HCT116 (cell line): ENCODE measurements at regions not wholly inside any gene's neighbourhood (a gene's known extent, or its start where the extent isn't known, plus 50 kb on each side); places are given as distances from the start of the nearest gene placed in this dataset.

Experiments
- ATAC-seq: fragments of 200-7000 bp; cut with Tn5 transposase; 2 replicates; pipeline ENCODE4 v1.9.1; 2020; ENCODE audit warnings: mild to moderate bottlenecking, moderate library complexity
- BruUV-seq: library from RNA; stranded (reverse); fragments of 400-500 nt; replicated peaks from 2 replicates; lab custom pipeline; 2021; lab: Mats Ljungman, UMichigan
- CTCF ChIA-PET: fragments of 300-600 bp; sonication (Branson Sonifier 250); formaldehyde crosslinking; loops from one replicate; lab custom pipeline; 2021; ENCODE audit warnings: antibody characterized with exemption; lab: Charles Lee
- POLR2A ChIA-PET: fragments of 300-600, 350-600 bp; sonication (Branson Sonifier 250); formaldehyde crosslinking; loops from one replicate; lab custom pipeline; 2021; ENCODE audit warnings: antibody characterized with exemption; lab: Charles Lee
- RAD21 ChIA-PET, 2 experiments: fragments of 300-600 bp; sonication (Branson Sonifier 250); formaldehyde crosslinking; loops; one replicate each; lab custom pipeline; 2023; ENCODE audit warnings: low total read pairs in 2 of 2; ENCODE audit not compliant: uncharacterized antibody in 2 of 2, unreplicated experiment in 2 of 2, low non-redundant PET in 1 of 2; lab: Charles Lee
- DNase-seq: peaks from one replicate; pipeline ENCODE4 v3.0.0-alpha.2; 2010; ENCODE audit warnings: low read depth, low spot score
- H2AFZ ChIP-seq: fragments of 200-600 bp; shearing (Covaris generic), sonication (generic); 2 replicates; pipeline ENCODE4 v1.6.1; 2017; ENCODE audit warnings: low read depth, mixed run types, mixed read lengths, antibody characterized with exemption, low read length; ENCODE audit not compliant: poor library complexity, severe bottlenecking
- H3K27ac ChIP-seq: 2 replicates; pipeline ENCODE4 v1.5.1; 2012; ENCODE audit warnings: low read depth, low read length
- H3K27me3 ChIP-seq: fragments of 200-600 bp; sonication (generic); 2 replicates; pipeline ENCODE4 v1.6.1; 2016; ENCODE audit warnings: mixed run types, low read length, mixed read lengths; ENCODE audit not compliant: insufficient read depth
- H3K36me3 ChIP-seq, 2 experiments: fragments of 200-500 bp in 1 of 2; fragments of 200-600 bp in 1 of 2; sonication (Bioruptor generic) in 1 of 2; sonication (generic) in 1 of 2; 2 replicates each; pipeline versions ENCODE4 v1.5.1 to v1.6.1; 2014 to 2016; ENCODE audit warnings: low read length in 2 of 2, inconsistent platforms in 1 of 2, mixed read lengths in 1 of 2, mixed run types in 1 of 2; ENCODE audit not compliant: insufficient read depth in 2 of 2, control insufficient read depth in 1 of 2
- H3K4me1 ChIP-seq, 2 experiments: fragments of 200-600 bp in 1 of 2; sonication (generic) in 1 of 2; 2 replicates each; pipeline versions ENCODE4 v1.5.1 to v1.6.1; 2012 to 2017; ENCODE audit warnings: low read length in 2 of 2, inconsistent platforms in 1 of 2, mild to moderate bottlenecking in 1 of 2, mixed read lengths in 1 of 2, mixed run types in 1 of 2, moderate library complexity in 1 of 2; ENCODE audit not compliant: insufficient read depth in 2 of 2, control insufficient read depth in 1 of 2
- H3K4me2 ChIP-seq: fragments of 200-600 bp; sonication (generic); 2 replicates; pipeline ENCODE4 v1.6.1; 2017; ENCODE audit warnings: mixed run types, low read length, mixed read lengths
- H3K4me3 ChIP-seq, 2 experiments: fragments of 200-600 bp in 1 of 2; sonication (generic) in 1 of 2; replicated peaks in 1 of 2; 2 replicates each; pipeline ENCODE4 v1.5.1; 2011 to 2016; ENCODE audit warnings: low read length in 2 of 2, control low read depth in 1 of 2, low read depth in 1 of 2, mild to moderate bottlenecking in 1 of 2, mixed read lengths in 1 of 2, mixed run types in 1 of 2
- H3K79me2 ChIP-seq: fragments of 200-600 bp; sonication (generic); 2 replicates; pipeline ENCODE4 v1.6.1; 2017; ENCODE audit warnings: mild to moderate bottlenecking, mixed run types, low read length, moderate library complexity, mixed read lengths; ENCODE audit not compliant: insufficient read depth
- H3K9ac ChIP-seq: fragments of 200-600 bp; sonication (generic); 2 replicates; pipeline ENCODE4 v1.6.1; 2016; ENCODE audit warnings: low read length, mixed read lengths
- H3K9me2 ChIP-seq: fragments of 200-600 bp; sonication (generic), shearing (Covaris generic); 2 replicates; pipeline ENCODE4 v1.6.1; 2017; ENCODE audit warnings: mixed run types, mild to moderate bottlenecking, moderate library complexity; ENCODE audit not compliant: insufficient read depth
- H3K9me3 ChIP-seq, 2 experiments: fragments of 200-500 bp in 1 of 2; fragments of 200-600 bp in 1 of 2; sonication (Bioruptor generic) in 1 of 2; sonication (generic) in 1 of 2; 2 replicates each; pipeline ENCODE4 v1.6.1; 2014 to 2017; ENCODE audit warnings: low read length in 2 of 2, mixed read lengths in 2 of 2, inconsistent platforms in 1 of 2, low read depth in 1 of 2, mild to moderate bottlenecking in 1 of 2, mixed run types in 1 of 2, moderate library complexity in 1 of 2; ENCODE audit not compliant: control insufficient read depth in 1 of 2, insufficient read depth in 1 of 2
- H4K20me1 ChIP-seq: fragments of 200-600 bp; sonication (generic), shearing (Covaris generic); 2 replicates; pipeline ENCODE4 v1.6.1; 2017; ENCODE audit warnings: mixed run types, mild to moderate bottlenecking, moderate library complexity; ENCODE audit not compliant: insufficient read depth
- CBX3 ChIP-seq: IDR thresholded peaks from 2 replicates; pipeline ENCODE4 v1.6.1; 2012; ENCODE audit warnings: low read depth
- EZH2 ChIP-seq: fragments of 200-600 bp; sonication (generic); IDR thresholded peaks from 2 replicates; pipeline ENCODE4 v1.6.1; 2017; ENCODE audit warnings: antibody characterized with exemption, mixed run types
- MAX ChIP-seq: IDR thresholded peaks from 2 replicates; pipeline ENCODE4 v1.6.1; 2012
- REST ChIP-seq: IDR thresholded peaks from 2 replicates; pipeline ENCODE4 v1.6.1; 2012; ENCODE audit warnings: low read depth
- SIN3A ChIP-seq: IDR thresholded peaks from 2 replicates; pipeline ENCODE4 v1.6.1; 2012; ENCODE audit warnings: low read depth
- SRF ChIP-seq: IDR thresholded peaks from 2 replicates; pipeline ENCODE4 v1.6.1; 2012; ENCODE audit warnings: low read depth
- TCF7L2 ChIP-seq: IDR thresholded peaks from 2 replicates; pipeline ENCODE4 v1.7.0; 2011; ENCODE audit warnings: borderline replicate concordance, inconsistent platforms; ENCODE audit not compliant: insufficient read depth, insufficient read length; ENCODE audit errors: extremely low read depth
- ZFX ChIP-seq: fragments of 450-650 bp; IDR thresholded peaks from 2 replicates; pipeline ENCODE4 v1.6.1; 2017
- intact Hi-C: fragments of 100-400 bp; cut with micrococcal nuclease; formaldehyde crosslinking; loops from 2 replicates; pipeline ENCODE4 v1.10.0; 2022
- TF ChIP-seq, protein P1 (sequence below): IDR thresholded peaks from 2 replicates; pipeline ENCODE4 v1.6.1; 2012

DNA sequence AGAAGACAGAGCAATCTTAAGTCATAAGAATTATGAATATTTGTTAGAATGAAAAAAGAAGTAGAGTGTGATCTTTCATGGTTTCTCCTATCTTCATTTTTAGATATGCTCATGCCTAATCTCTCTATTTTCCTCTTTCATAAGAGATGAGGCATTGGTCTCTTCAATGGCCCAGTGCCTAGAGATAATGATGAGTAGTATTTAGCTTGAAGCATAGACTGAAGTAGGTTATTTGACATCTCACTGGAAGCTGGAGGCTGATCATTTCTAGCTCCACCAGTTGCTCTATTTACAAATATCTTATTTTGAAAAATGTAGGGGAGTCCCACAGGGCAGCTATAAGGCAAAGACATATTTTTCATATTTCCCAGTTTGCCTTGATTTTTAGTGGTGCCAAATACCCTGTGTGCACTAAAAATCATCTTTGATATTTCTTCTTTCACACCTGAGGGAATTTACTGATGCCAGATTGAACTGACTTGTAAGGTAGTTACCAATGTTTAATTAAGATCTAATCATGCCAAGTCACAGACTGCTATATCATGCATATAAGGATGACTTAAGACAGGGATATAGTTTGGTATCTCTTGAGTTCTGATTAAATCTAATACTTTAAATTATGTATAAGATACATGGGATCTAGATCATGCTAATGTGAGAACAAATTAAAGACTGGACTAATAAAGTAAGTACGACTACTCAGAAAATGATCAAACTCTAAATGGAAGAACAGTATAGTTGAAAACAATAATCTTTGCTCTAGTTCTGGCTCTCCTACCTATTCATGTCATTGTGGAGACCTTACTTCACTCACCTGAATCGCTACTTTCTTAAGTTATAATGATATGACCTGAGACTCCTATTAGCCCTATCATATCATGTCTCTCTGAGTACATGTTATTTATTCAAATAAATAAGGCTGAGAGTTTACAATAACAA is 108.2 kb upstream of the IFNE start:
- DNase-seq (no peak), ATAC-seq (no peak; the same call in 1 of the 2 replicates)
- Histone ChIP-seq H3K27me3 (no peaks in the 10 kb centered on the region), H3K9me3 (no peaks in the 10 kb centered on the region), H3K4me1 (peaks cover 73 to 98% of the 10 kb centered on the region in 2 experiments), H2AFZ (no peak overlapping the region), H3K9me2 (no peaks in the 10 kb centered on the region), H3K27ac (peak overlapping the region; percentile 99), H4K20me1 (no peaks in the 10 kb centered on the region), H3K9ac (peak overlapping the region; percentile 87), H3K4me3 (peak overlapping the region; percentile 51 to 66), H3K36me3 (peaks cover 2 to 38% of the 10 kb centered on the region in 2 experiments; a peak in 3 of 4 replicates), H3K4me2 (peak overlapping the region; percentile 79), H3K79me2 (peaks cover 93% of the 10 kb centered on the region)
- TF ChIP-seq ZFX (no peak), MAX (no peak; the same call in 1 of the 2 replicates), SIN3A (0 out of 2 replicates have a peak, but pooled peaks have one; percentile 24)
- POLR2A ChIA-PET, result interaction anchor here (0.8 to 3.6 kb wide), 28 partner anchors 8 to 198 kb away, joined by 3 to 65 read pairs (median 7); no protein-coding TSS in a partner anchor
- intact Hi-C loops, result loop anchor here (1.0 to 5.0 kb wide), 3 partner anchors 86 to 197 kb away; no protein-coding TSS in a partner anchor
- RAD21 ChIA-PET, result no interaction called here
- CTCF ChIA-PET, result interaction anchor here (0.8 to 1.0 kb wide), 2 partner anchors 125 to 196 kb away, joined by 3 read pairs; no protein-coding TSS in a partner anchor
- BruUV-seq, result no TSS peak

GRCh38 chr9:21591221-21592062 is 109.3 kb upstream of the IFNE start:
- no peaks in the 10 kb centered on the region for H4K20me1 ChIP-seq
- DNase-seq, result peak; percentile 94
- ChIA-PET POLR2A (interaction anchor here (0.7 to 3.8 kb wide), 22 partner anchors 9 to 197 kb away, joined by 3 to 65 read pairs (median 6); no protein-coding TSS in a partner anchor), CTCF (no interaction called here), RAD21 (no interaction called here)
- intact Hi-C loops, result loop anchor here (2.0 to 5.0 kb wide), 2 partner anchors 85 to 196 kb away; no protein-coding TSS in a partner anchor
- peak overlapping the region; percentile 99 for H3K27ac ChIP-seq
- H3K9me3 ChIP-seq, result no peaks in the 10 kb centered on the region
- H3K4me2 ChIP-seq, result peak overlapping the region; percentile 79
- H3K79me2 ChIP-seq, result peaks cover 82% of the 10 kb centered on the region
- no peaks in the 10 kb centered on the region for H3K27me3 ChIP-seq
- TSS peak; percentile 52 for BruUV-seq
- no peak overlapping the region for H2AFZ ChIP-seq
- H3K4me1 ChIP-seq, result peaks cover 64 to 98% of the 10 kb centered on the region in 2 experiments
- no peaks in the 10 kb centered on the region for H3K9me2 ChIP-seq
- peak; percentile 82 for ATAC-seq
- peaks cover 2 to 27% of the 10 kb centered on the region in 2 experiments; a peak in 3 of 4 replicates for H3K36me3 ChIP-seq
- H3K9ac ChIP-seq, result peak overlapping the region; percentile 87
- peak overlapping the region; percentile 51 to 66 for H3K4me3 ChIP-seq
- TF ChIP-seq CBX3 (peak; percentile 79; the same call in 1 of the 2 replicates), SRF (peak; percentile 74), EZH2 (no peak), REST (no peak), TCF7L2 (peak; percentile 88)
- TF ChIP-seq, protein P1, sequence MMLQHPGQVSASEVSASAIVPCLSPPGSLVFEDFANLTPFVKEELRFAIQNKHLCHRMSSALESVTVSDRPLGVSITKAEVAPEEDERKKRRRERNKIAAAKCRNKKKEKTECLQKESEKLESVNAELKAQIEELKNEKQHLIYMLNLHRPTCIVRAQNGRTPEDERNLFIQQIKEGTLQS, result peak; percentile 68; the same call in 1 of the 2 replicates
